Chondrocyte (in vitro differentiated cells): ENCODE measurements at regions not wholly inside any gene's neighbourhood (a gene's known extent, or its start where the extent isn't known, plus 50 kb on each side); places are given as distances from the start of the nearest gene placed in this dataset.

Experiments used
- DNase-seq: peaks from one replicate; pipeline ENCODE4 v3.0.0; 2021; ENCODE audit warnings: mixed read lengths, low spot score
- H3K27ac Mint-ChIP-seq: one replicate; pipeline ENCODE4 v1.8.0; 2021; ENCODE audit warnings: mild to moderate bottlenecking, moderate library complexity, mixed read lengths; ENCODE audit not compliant: unreplicated experiment
- H3K27me3 Mint-ChIP-seq: 2 replicates; pipeline ENCODE4 v1.8.0; 2021; ENCODE audit warnings: low read depth, mixed read lengths
- H3K36me3 Mint-ChIP-seq: 2 replicates; pipeline ENCODE4 v1.8.0; 2021; ENCODE audit warnings: low read depth, mixed read lengths
- H3K4me1 Mint-ChIP-seq: 2 replicates; pipeline ENCODE4 v1.8.0; 2021; ENCODE audit warnings: low read depth, mild to moderate bottlenecking, mixed read lengths
- H3K4me3 Mint-ChIP-seq: one replicate; pipeline ENCODE4 v1.8.0; 2021; ENCODE audit warnings: mild to moderate bottlenecking, moderate library complexity, mixed read lengths; ENCODE audit not compliant: unreplicated experiment
- H3K9me3 Mint-ChIP-seq: 2 replicates; pipeline ENCODE4 v1.8.0; 2021; ENCODE audit warnings: low read depth, mixed read lengths
- TF ChIP-seq, protein P1 (sequence below): fragments of 200-600 bp; sonication (generic); IDR thresholded peaks from 2 replicates; pipeline ENCODE4 v1.5.0; 2021; ENCODE audit warnings: antibody characterized with exemption, mild to moderate bottlenecking, moderate library complexity

DNA sequence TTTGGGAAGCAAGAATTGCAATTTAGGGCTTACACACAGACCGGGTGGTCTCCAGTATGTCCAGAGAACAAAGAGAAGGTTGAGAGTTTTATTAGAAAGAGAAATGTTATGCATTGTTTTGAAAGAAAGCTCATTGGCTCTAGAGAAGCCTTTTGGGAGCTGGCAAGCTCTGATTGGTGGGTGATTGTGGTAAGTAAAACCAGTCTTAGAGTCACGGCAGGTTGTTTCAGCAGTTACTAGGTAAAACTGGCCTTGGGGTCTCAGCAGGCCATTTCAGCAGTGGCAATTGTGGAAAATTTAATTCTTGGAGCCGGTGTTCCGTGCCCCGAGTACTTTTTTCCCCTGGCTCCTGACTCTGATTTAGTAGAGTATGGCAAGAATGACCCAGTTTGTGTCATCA, 78.1 kb downstream of the MRPL46 start:
- Mint-ChIP-seq H3K27me3 (peaks cover 2% of the 10 kb centered on the region), H3K27ac (no peak overlapping the region), H3K9me3 (no peaks in the 10 kb centered on the region), H3K36me3 (no peaks in the 10 kb centered on the region), H3K4me1 (no peaks in the 10 kb centered on the region), H3K4me3 (no peak overlapping the region)
- TF ChIP-seq, protein P1, sequence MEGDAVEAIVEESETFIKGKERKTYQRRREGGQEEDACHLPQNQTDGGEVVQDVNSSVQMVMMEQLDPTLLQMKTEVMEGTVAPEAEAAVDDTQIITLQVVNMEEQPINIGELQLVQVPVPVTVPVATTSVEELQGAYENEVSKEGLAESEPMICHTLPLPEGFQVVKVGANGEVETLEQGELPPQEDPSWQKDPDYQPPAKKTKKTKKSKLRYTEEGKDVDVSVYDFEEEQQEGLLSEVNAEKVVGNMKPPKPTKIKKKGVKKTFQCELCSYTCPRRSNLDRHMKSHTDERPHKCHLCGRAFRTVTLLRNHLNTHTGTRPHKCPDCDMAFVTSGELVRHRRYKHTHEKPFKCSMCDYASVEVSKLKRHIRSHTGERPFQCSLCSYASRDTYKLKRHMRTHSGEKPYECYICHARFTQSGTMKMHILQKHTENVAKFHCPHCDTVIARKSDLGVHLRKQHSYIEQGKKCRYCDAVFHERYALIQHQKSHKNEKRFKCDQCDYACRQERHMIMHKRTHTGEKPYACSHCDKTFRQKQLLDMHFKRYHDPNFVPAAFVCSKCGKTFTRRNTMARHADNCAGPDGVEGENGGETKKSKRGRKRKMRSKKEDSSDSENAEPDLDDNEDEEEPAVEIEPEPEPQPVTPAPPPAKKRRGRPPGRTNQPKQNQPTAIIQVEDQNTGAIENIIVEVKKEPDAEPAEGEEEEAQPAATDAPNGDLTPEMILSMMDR: no peak
- DNase-seq: no peak

DNA sequence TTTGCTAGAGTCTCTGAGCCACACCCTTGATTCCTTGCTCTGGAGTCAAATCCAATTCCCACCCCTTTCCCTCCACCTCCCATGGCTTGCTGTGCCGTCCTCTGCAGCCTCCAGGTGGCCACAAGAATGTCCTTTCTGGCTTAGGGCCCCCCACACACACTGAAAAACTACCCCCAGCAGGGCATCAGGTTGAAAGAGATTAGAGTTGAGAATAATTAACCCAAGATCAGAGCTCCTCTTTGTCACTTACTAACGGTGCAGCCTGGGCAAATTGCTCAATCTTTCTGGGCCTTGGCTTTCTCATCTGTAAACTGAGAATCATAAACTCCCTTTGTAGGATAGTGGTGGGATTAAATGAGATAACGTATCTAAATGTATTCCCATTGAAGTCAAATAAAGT, 78.5 kb downstream of the MRPL46 start:
- Mint-ChIP-seq H3K27me3 (peaks cover 6% of the 10 kb centered on the region), H3K9me3 (no peaks in the 10 kb centered on the region), H3K4me3 (no peak overlapping the region), H3K27ac (no peak overlapping the region), H3K4me1 (no peaks in the 10 kb centered on the region), H3K36me3 (no peaks in the 10 kb centered on the region)
- TF ChIP-seq, protein P1: no peak
- no peak for DNase-seq

DNA sequence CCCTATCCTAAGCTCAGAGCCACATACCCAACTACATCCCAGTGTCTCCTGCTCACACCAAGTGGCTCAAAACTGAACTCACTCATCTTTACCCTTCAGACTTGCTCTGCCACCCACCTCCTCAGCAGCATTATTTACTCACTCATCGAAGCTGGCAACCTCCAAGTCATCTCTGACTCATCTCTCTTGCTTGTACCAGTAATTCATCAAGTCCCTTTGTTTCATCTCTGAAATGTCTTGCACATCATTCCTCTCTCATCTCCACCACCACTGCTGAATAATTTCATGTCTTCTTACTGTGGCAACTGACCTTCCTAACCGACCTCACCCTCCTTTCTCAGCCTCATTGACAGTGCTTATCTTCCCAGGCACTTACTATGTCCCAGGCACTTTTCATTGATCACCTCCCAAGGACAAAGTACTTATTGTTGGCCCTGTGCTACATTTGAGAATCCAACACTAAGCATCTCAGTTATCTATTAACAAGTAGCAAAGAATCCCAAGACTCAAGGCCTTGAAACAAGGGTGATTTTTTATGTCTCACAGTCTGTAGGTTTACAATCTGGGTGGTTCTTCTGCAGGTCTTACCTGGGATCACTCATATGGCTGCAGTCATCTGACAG, 82.0 kb downstream of the MRPL46 start:
- H3K27me3 Mint-ChIP-seq: peaks cover 11% of the 10 kb centered on the region
- H3K4me1 Mint-ChIP-seq: no peaks in the 10 kb centered on the region
- TF ChIP-seq, protein P1: no peak
- DNase-seq: no peak
- H3K4me3 Mint-ChIP-seq: no peak overlapping the region
- H3K9me3 Mint-ChIP-seq: no peaks in the 10 kb centered on the region
- no peak overlapping the region for H3K27ac Mint-ChIP-seq
- H3K36me3 Mint-ChIP-seq: no peaks in the 10 kb centered on the region

DNA sequence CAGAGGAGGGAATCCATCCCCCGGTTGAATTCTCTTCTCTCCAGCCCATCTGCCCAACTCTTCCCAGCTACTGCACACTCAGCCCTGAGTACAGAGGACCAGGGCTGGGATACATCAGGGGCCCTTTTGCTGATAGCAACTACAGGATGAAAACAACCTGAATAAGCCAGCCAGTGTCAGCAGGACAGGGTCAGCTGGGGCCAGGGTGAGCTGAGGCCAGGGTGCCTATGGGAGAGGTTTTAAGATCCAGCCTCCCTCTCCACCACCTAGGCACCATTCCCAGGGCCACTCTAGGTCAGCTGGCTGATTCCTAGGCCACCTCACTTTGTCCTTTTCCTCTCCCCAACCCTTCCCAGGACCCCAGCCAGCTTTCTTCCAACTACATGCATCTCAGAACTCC, 83.8 kb downstream of the MRPL46 start:
- no peak overlapping the region for H3K27ac Mint-ChIP-seq
- TF ChIP-seq, protein P1: no peak
- peaks cover 9% of the 10 kb centered on the region for H3K27me3 Mint-ChIP-seq
- no peaks in the 10 kb centered on the region for H3K36me3 Mint-ChIP-seq
- H3K4me1 Mint-ChIP-seq: no peaks in the 10 kb centered on the region
- no peak overlapping the region for H3K4me3 Mint-ChIP-seq
- DNase-seq: no peak
- H3K9me3 Mint-ChIP-seq: no peaks in the 10 kb centered on the region

DNA sequence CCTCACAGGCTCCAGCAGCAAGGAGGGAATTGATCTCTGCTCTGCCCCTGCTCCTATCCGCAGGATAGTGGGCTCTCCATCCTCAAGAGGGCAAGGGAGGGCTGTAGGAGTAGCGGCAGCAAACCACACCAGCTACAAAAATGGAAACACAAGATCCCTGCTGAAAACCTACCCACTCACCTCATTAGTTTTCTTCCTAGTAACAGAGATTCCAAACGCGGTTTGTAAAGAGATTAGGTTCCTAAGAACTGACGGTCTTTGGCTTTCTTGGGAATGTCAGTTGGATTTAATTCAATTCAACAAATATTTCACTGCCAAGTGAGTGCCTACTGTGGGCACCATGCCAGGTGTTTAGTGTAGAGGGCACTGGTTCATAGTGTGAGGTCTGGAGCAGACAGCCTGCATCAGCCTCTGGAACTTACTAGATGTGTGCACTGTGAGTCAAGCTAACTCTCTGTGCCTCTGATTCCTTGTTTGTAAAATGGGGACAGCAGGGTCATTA, 84.7 kb downstream of the MRPL46 start:
- Mint-ChIP-seq H3K27ac (no peak overlapping the region), H3K9me3 (no peaks in the 10 kb centered on the region), H3K4me1 (no peaks in the 10 kb centered on the region), H3K27me3 (peaks cover 9% of the 10 kb centered on the region), H3K36me3 (no peaks in the 10 kb centered on the region), H3K4me3 (no peak overlapping the region)
- TF ChIP-seq, protein P1: no peak
- DNase-seq: no peak
